ENCODE measurements at regions not wholly inside any gene's neighbourhood (a gene's known extent, or its start where the extent isn't known, plus 50 kb on each side); places are given as distances from the start of the nearest gene placed in this dataset.
A peak's percentile ranks its signal among the peaks of the same experiment; 100 is the strongest.

DNA sequence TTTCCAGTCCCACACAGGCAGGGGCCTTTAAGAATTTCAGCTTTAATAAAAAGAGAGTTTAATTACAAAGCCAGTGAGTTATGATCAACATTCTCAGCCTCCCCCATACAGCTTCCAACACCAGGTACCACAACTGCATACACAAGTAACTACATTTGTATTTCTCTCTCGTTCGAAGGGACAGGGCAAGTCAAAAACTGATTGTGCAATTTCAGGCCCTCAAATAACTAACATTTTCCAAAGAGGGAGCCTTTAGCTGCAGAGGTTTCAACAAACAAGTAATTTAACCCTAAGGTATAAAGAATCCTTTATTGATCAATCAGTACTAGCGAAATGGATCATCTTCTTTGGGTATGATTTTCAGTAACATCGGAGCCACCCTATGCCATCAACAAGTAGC is 142.4 kb downstream of the ZNF281 start:
- TF ChIP-seq, protein P1, sequence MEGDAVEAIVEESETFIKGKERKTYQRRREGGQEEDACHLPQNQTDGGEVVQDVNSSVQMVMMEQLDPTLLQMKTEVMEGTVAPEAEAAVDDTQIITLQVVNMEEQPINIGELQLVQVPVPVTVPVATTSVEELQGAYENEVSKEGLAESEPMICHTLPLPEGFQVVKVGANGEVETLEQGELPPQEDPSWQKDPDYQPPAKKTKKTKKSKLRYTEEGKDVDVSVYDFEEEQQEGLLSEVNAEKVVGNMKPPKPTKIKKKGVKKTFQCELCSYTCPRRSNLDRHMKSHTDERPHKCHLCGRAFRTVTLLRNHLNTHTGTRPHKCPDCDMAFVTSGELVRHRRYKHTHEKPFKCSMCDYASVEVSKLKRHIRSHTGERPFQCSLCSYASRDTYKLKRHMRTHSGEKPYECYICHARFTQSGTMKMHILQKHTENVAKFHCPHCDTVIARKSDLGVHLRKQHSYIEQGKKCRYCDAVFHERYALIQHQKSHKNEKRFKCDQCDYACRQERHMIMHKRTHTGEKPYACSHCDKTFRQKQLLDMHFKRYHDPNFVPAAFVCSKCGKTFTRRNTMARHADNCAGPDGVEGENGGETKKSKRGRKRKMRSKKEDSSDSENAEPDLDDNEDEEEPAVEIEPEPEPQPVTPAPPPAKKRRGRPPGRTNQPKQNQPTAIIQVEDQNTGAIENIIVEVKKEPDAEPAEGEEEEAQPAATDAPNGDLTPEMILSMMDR (IDR thresholded peaks at IDR 0.05; ENCODE audit: low read depth, low read length, missing input control), result no peak
- TF ChIP-seq, protein P2, sequence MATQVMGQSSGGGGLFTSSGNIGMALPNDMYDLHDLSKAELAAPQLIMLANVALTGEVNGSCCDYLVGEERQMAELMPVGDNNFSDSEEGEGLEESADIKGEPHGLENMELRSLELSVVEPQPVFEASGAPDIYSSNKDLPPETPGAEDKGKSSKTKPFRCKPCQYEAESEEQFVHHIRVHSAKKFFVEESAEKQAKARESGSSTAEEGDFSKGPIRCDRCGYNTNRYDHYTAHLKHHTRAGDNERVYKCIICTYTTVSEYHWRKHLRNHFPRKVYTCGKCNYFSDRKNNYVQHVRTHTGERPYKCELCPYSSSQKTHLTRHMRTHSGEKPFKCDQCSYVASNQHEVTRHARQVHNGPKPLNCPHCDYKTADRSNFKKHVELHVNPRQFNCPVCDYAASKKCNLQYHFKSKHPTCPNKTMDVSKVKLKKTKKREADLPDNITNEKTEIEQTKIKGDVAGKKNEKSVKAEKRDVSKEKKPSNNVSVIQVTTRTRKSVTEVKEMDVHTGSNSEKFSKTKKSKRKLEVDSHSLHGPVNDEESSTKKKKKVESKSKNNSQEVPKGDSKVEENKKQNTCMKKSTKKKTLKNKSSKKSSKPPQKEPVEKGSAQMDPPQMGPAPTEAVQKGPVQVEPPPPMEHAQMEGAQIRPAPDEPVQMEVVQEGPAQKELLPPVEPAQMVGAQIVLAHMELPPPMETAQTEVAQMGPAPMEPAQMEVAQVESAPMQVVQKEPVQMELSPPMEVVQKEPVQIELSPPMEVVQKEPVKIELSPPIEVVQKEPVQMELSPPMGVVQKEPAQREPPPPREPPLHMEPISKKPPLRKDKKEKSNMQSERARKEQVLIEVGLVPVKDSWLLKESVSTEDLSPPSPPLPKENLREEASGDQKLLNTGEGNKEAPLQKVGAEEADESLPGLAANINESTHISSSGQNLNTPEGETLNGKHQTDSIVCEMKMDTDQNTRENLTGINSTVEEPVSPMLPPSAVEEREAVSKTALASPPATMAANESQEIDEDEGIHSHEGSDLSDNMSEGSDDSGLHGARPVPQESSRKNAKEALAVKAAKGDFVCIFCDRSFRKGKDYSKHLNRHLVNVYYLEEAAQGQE (IDR thresholded peaks at IDR 0.05), result no peak
- peak in 1 of 2 donors; percentile 35 for TF ChIP-seq RAD21 (IDR thresholded peaks at IDR 0.05)

Data from liver (tissue), 3 donors.